ENCODE measurements at regions not wholly inside any gene's neighbourhood (a gene's known extent, or its start where the extent isn't known, plus 50 kb on each side); places are given as distances from the start of the nearest gene placed in this dataset.

- DNase-seq, result no peak
Measured at GRCh38 chr2:128452536-128453530, 134.2 kb upstream of the HS6ST1 start.

- DNase-seq, result no peak
Measured at GRCh38 chr2:128454980-128455720, 136.5 kb upstream of the HS6ST1 start.

- no peak for DNase-seq
Measured at GRCh38 chr2:128455721-128456050, 137.0 kb upstream of the HS6ST1 start.

GRCh38 chr2:128456281-128456680 is 137.6 kb upstream of the HS6ST1 start:
- DNase-seq, result no peak

GRCh38 chr2:128457006-128457604 is 138.4 kb upstream of the HS6ST1 start:
- DNase-seq, result no peak

GRCh38 chr2:128457716-128458115 is 139.0 kb upstream of the HS6ST1 start:
- no peak for DNase-seq

GRCh38 chr2:128458505-128458904 is 139.8 kb upstream of the HS6ST1 start:
- no peak for DNase-seq

GRCh38 chr2:128464456-128464855 is 145.8 kb upstream of the HS6ST1 start:
- no peak for DNase-seq

- no peak for DNase-seq
Measured at GRCh38 chr2:128465246-128466170, 146.8 kb upstream of the HS6ST1 start.

- DNase-seq, result no peak
Measured at GRCh38 chr2:128466376-128466775, 147.7 kb upstream of the HS6ST1 start.

- DNase-seq, result no peak
Measured at GRCh38 chr2:128466776-128467175, 148.1 kb upstream of the HS6ST1 start.

- DNase-seq, result no peak
Measured at GRCh38 chr2:128467321-128467969, 148.8 kb upstream of the HS6ST1 start.

GRCh38 chr2:128468186-128468920 is 149.7 kb upstream of the HS6ST1 start:
- no peak for DNase-seq

GRCh38 chr2:128469203-128469602 is 150.5 kb upstream of the HS6ST1 start:
- DNase-seq, result no peak

- no peak for DNase-seq
Measured at GRCh38 chr2:128469875-128470274, 151.2 kb upstream of the HS6ST1 start.

GRCh38 chr2:128472789-128473174 is 154.1 kb upstream of the HS6ST1 start:
- DNase-seq, result no peak

GRCh38 chr2:128473175-128474035 is 154.7 kb upstream of the HS6ST1 start:
- DNase-seq, result no peak

- DNase-seq, result no peak
Measured at GRCh38 chr2:128474036-128474955, 155.6 kb upstream of the HS6ST1 start.

GRCh38 chr2:128474962-128475361 is 156.3 kb upstream of the HS6ST1 start:
- no peak for DNase-seq

All from CD4-positive, alpha-beta T cell treated with Interleukin-15 for 1 hour (primary cell).